ENCODE measurements at regions not wholly inside any gene's neighbourhood (a gene's known extent, or its start where the extent isn't known, plus 50 kb on each side); places are given as distances from the start of the nearest gene placed in this dataset.
"Not testable (repeated sequence)": the region's sequence is repeated elsewhere in the genome, so short reads cannot be mapped to it uniquely, and the experiment has no call there.

GRCh38 chr4:188377816-188378215, 238.6 kb downstream of the TRIML1 start:
- no peak for FAIRE-seq

- FAIRE-seq, result no peak
Measured at GRCh38 chr4:188383180-188383579, 243.9 kb downstream of the TRIML1 start.

DNA sequence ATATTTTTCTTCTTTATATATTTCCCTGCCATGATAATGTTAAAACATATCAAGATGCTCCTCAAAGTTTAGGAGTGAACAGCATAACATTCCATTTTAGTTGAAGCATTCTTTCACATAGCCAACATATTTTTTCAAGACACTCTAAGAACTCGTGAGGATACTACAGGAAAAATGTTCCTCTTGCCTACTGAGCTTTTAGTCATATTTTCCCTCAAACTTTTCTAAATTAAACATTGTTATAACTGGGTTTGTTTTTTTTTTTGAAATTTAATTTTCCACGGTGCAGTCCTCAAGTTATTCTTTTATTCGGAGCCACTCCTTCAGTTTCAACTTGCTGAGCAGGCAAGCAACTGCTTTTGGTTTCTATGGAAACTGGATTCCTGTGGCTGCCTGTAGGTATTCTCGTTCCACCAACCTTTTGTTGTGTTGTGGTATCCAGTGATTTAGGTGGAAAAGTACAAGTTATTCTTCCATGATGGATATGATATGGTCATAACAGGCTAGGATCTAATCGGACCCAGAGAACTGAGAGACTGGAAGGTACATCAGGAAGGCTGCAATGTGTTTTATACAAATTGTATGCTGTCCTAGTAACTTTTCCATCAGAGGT, 248.0 kb downstream of the TRIML1 start:
- FAIRE-seq, result no peak

DNA sequence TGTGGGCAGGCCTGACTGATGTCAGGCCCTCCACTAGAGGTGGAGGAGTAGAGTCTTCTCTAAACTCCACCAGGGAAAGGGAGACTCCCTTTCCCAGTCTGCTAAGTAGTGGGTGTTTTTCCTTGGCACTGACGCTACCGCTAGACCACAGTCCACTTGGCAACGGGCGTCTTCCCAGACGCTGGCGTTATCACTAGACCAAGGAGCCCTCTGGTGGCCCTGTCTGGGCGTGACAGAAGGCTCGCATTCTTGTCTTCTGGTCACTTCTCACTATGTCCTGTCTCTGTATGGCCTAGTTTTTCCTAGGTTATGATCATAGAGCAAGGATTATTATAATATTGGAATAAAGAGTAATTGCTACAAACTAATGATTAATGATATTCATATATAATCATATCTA, 252.1 kb downstream of the TRIML1 start:
- not testable (repeated sequence) for FAIRE-seq

GRCh38 chr4:188396037-188396436, 256.8 kb downstream of the TRIML1 start:
- FAIRE-seq, result no peak

DNA sequence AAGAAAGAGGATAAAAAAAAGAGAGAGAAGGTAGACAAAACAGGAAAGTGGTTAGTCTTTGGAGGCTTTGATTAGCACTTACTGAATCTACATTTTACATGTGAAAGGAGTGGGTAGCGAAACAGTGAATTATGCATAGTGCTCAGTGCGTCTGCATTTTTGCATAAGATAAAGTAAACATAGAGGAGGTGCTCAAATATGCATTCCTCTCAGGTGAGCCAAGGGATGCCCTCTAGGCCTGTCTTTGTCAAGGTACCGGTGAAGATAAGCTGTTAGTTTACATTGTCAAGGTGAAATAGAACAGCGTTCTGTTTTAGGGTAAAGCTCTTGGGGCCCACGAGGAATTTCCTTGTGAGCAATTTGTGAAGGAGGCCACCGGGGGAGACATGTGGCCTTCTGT, 260.6 kb downstream of the TRIML1 start:
- FAIRE-seq, result no peak

DNA sequence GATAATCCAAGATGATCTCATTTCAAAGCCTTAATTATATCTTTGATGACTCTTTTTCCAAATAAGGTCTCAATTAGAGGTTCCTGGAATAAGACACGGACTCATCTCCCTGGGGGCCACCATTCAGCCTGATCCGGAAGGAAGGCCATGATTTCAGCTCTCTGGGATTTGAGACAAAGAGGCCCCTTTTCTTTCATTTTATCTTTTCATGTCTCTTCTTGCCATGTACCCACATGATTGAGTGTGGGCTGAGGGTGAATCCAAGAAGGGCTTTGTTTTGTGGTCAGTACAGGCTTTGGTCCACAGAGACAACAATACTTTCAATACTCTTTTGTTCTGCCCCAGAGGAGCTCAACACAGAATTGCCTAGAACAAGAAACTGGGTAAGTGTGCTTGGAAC, 261.2 kb downstream of the TRIML1 start:
- no peak for FAIRE-seq

- FAIRE-seq, result no peak
Measured at GRCh38 chr4:188403272-188403671, 264.0 kb downstream of the TRIML1 start.

DNA sequence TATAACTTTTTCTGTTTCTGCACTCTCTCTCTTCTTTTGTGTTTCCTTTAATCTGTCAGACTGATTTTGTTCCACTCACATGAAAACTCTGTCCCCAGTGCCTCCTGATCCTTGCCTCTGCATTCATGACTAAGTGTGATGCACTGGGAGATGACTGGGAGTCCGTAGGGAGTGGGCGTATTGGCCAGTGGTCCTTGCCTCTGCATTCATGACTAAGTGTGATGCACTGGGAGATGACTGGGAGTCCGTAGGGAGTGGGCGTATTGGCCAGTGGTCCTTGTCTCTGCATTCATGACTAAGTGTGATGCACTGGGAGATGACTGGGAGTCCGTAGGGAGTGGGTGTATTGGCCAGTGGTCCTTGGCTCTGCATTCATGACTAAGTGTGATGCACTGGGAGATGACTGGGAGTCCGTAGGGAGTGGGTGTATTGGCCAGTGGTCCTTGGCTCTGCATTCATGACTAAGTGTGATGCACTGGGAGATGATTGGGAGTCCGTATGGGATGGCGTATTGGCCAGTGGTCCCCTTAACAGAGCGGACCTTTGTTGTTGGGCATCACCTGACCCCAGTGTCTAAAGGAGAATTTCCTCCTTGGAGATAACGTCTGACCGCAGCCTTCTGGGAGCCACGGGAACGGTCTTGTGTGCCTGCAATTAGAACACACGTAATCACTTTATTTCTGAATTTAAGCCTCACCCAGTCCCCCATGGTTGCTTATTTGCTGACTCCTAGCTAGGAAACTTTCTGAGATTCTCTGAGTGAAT, 266.0 kb downstream of the TRIML1 start:
- not testable (repeated sequence) for FAIRE-seq

DNA sequence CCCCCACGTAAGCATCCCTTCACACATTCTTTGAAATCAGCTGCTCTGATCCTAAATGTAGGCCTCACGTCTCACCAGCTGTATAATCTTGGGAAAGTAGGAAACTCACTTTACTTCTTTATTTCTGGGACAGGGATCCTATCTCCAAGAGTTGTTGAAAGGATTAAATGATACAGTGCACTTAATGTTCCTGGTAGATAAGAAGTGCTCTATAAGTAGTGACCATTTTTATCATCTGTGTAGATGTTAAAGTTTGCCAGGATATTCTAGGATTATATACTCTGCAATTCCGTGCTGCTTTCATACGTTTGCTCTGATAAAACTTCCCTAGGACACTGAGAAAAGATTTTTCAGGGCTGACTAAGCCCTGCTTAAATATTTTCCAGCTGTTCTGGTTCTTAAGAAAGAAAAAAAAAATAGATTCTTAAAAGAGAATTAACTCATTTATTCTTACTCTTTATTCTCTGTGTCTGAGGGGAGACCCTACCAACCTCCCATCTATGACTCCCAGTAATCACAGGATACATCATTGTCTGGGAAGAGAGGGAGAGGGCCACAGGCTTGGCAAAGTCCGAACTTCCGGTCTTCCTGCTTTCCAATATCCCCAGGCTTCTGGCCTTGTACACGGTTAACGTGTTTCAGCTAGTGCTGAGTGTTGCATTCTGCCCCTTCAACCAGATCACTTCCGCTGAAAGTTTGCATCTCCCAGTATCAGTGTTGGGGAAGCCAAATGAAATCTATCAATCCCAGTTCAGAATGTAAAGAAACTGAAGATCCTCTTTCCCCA, 269.2 kb downstream of the TRIML1 start:
- no peak for FAIRE-seq

DNA sequence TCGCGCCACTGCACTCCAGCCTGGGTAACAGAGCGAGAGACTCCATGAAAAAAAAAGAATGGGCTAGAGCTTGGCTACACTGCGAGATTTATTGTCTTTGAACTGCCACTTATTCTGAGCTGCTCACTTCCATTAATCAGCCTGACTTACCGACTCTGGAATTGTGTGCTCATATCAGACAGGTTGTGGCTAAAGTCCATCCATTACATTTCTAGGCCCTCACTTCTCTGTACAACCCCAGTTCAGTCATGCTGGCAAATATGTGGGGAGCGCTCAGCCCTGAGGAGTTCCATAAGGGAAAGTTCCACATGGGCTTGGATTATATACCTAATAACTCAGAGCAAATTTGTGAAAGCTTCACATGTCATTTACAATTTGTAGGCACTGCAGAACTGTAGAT, 270.6 kb downstream of the TRIML1 start:
- no peak for FAIRE-seq

DNA sequence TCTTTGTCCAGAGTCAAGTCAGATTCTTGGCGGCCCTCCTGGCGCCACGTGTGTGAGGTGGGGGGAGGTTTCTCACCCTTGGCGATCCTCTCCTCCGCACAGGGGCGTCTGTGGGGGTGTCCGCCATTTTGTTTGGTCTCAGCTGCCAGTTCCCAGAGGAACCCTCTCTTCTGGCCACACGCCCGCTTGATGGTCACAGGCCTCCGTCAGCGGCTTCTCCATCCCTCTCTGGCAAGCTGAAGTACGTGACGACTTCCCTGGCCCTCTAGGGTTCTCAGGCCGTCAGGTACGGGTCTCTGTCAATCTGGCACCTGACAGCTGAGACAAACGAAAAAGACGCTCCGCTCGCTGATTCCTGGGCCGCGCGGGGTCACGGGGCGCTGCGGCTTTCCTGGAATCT, 272.6 kb downstream of the TRIML1 start:
- no peak for FAIRE-seq

- no peak for FAIRE-seq
Measured at GRCh38 chr4:188412499-188412898, 273.3 kb downstream of the TRIML1 start.

DNA sequence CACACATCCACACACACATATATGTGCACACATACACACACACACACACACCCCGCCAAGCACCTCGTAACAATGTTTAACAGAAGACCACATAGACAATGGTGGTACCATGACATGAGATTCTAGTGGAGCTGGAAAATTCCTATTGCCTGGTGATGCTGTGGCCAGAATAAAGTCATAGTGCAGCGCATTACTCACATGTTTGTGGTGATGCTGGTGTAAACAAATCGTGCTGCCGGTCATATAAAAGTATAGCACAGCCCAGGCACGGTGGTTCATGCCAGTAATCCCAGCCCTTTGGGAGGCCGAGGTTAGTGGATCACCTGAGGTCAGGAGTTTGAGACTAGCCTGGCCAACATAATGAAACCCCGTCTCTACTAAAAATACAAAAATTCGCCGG, 275.2 kb downstream of the TRIML1 start:
- no peak for FAIRE-seq

GRCh38 chr4:188417181-188417580, 277.9 kb downstream of the TRIML1 start:
- FAIRE-seq, result no peak

DNA sequence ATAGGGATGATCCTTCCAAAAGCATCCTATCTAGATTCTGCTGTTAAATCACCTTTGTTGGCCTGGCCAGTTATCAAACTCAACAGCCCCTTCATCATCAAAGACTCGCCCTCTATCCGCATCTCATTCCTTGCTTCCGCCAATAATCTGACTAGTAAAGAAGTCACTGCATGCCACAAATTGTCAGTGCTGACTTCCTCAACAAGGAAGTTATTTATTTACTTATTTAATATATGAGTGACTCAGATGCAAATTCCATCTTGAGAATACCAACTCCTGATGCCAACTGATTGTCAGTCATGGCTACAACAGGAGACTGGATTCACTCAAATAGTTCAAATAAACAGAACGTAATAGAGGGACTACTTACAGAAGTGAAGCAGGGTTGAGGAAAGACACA, 283.8 kb downstream of the TRIML1 start:
- FAIRE-seq, result no peak

DNA sequence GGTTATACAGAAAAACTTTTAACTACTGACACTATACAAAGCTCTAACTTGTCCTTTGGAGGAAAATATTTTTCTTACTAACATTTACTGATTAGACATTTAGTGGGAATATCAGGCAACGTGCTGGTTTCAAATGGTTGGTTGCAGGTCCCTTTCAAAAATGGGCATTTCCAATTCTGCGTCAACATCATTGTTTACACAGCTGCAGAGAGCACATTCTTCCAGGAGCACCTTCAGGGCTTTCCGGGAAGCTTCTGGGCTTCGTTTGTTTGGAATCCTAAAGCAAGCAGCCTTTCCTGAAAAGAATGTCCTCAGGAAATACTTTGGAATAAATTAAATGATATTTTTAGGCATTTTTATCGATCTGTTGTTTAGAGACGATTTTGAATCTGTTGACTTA, 289.7 kb downstream of the TRIML1 start:
- FAIRE-seq, result no peak

DNA sequence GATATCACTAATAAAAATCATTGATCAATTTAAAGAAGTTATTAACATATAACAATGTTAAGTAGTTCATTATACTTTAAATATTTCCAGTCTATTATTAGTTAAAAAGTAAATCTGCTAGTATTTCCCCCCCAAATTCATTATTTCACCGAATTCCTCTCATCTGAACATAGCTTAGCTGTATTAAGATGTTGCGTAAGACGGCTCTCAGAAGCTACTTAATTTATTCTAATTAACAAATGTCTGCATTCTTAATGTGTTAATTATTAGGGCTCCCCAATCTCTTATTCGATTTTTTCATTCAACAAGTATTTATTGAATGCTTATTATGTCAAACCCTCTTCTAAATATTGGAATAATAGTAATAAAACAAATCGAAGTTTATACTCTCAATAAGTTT, 290.7 kb downstream of the TRIML1 start:
- no peak for FAIRE-seq

DNA sequence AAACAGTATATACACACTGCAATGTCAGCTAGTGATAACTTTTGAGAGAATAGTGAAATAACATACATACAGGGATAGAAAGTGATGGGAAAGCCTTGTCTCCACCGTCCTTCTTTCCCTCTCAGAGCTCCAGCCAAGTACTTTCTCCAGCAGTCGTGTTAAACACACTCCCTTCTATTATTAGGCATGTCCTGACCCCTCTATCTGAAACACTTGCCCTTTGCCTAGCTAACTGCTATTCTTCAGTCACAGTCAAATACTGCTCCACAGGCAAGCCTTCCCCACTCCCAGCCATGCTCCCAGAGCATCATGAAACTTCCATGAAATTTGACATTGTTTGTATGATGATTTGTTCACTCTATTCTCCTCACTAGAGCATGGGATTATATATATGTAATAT, 291.1 kb downstream of the TRIML1 start:
- FAIRE-seq, result no peak

DNA sequence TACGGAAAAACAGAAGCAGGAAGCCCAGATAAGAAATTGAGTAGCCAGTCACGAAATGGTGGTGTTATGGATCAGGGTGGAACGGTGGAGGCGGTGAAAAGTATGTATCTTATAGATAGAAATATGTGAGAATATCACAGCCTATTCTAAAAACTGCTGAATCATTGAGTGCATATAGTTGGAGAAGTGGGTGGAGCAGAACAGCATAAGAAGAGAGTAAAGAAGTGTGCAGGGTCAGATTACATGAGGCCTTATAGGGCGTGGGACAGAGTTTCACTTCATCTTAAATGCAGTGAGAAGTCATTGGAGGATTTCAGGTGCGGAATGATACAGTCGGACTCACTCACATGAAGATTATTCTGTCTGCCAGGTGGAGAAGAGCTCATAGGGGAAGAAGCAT, 293.1 kb downstream of the TRIML1 start:
- FAIRE-seq, result no peak

DNA sequence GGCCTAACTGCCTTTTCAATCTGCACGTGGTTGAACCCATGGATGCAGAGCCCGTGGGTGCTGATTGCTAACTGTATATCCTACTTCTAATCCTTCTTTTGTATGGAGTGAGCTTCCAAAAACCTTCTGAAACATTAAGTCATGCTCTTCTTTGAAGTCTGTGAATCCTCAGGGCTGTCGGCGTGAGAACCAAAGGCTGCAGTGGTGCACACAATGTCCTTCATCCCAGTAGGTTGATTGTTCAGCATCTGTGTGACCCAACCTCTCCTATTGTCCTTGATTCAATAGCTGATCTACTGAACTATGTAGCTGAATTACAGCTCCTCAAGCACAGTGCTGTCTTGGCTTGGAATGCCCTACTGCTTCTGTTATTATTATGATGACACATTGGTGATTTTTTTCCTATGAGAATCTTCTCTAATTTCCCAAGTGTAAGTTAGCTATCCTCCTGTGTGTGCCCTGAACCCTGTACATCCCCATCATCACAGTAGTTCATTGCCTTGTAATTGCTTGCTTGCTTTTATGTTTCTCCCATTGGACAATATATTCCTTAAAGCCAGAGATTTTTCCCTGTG, 294.6 kb downstream of the TRIML1 start:
- FAIRE-seq, result no peak

DNA sequence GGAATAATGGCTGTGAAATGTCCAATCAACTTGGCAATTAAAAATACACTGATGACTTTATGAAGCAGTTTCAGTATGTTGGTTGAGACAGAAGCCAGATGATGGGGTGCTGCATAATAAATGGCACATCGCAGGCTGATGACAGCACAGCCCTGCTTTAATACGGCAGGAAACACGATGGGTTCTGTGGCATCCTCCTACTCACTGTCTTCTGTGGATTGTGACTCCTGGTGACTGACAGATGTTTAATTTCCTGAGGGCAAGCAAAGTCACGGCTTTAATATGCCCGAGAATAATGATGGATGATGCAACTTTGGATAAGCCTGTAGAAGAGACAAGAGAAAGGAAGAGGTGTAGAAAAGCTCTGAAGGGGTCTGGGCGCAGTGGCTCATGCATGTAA, 295.4 kb downstream of the TRIML1 start:
- FAIRE-seq, result no peak

- FAIRE-seq, result no peak
Measured at GRCh38 chr4:188435381-188435780, 296.1 kb downstream of the TRIML1 start.

- FAIRE-seq, result no peak
Measured at GRCh38 chr4:188437535-188437934, 298.3 kb downstream of the TRIML1 start.

All from colon (tissue), 2 donors.